Naive thymus-derived CD4-positive, alpha-beta T cell (primary cell): ENCODE measurements at regions not wholly inside any gene's neighbourhood (a gene's known extent, or its start where the extent isn't known, plus 50 kb on each side); places are given as distances from the start of the nearest gene placed in this dataset.

Experiments used
- ATAC-seq: fragments of 150-1000 bp; cut with Tn5 transposase; 2 replicates; pipeline ENCODE4 v1.10.0; 2021; ENCODE audit warnings: mild to moderate bottlenecking, moderate library complexity
- CTCF ChIA-PET: fragments of 350-600 bp; sonication (Branson Sonifier 250); formaldehyde crosslinking; loops from one replicate; lab custom pipeline; 2021; ENCODE audit warnings: antibody characterized with exemption; lab: Charles Lee
- POLR2A ChIA-PET: fragments of 350-600 bp; sonication (Branson Sonifier 250); formaldehyde crosslinking; loops from one replicate; lab custom pipeline; 2021; ENCODE audit warnings: antibody characterized with exemption, inconsistent platforms; lab: Charles Lee
- DNase-seq, 9 donors: peaks; one replicate each; pipeline versions ENCODE4 v3.0.0 to v3.0.0-alpha.2; 2020 to 2022; ENCODE audit warnings: mixed read lengths in 1 of 9
- H3K27ac ChIP-seq: one replicate; pipeline ENCODE4 v1.7.0; 2013; ENCODE audit warnings: mild to moderate bottlenecking, low read depth, low read length, moderate library complexity
- H3K27me3 ChIP-seq, 2 donors: one replicate each; pipeline ENCODE4 v1.7.0; 2013; ENCODE audit warnings: low read length in 2 of 2, mild to moderate bottlenecking in 2 of 2, moderate library complexity in 2 of 2; ENCODE audit not compliant: control insufficient read depth in 2 of 2, insufficient read depth in 2 of 2
- H3K36me3 ChIP-seq, 3 experiments: 1 replicate in 2 of 3; 2 replicates in 1 of 3; pipeline ENCODE4 v1.7.0; 2013; ENCODE audit warnings: low read length in 3 of 3, mild to moderate bottlenecking in 3 of 3, moderate library complexity in 1 of 3; ENCODE audit not compliant: insufficient read depth in 3 of 3, control insufficient read depth in 2 of 3
- H3K4me1 ChIP-seq, 2 donors: one replicate each; pipeline ENCODE4 v1.7.0; 2013; ENCODE audit warnings: low read length in 2 of 2, mild to moderate bottlenecking in 2 of 2, moderate library complexity in 1 of 2; ENCODE audit not compliant: control insufficient read depth in 2 of 2, insufficient read depth in 2 of 2
- H3K4me3 ChIP-seq: 2 replicates; pipeline ENCODE4 v1.7.0; 2013; ENCODE audit warnings: mild to moderate bottlenecking, low read length
- H3K9me3 ChIP-seq, 3 experiments: 1 replicate in 2 of 3; 2 replicates in 1 of 3; pipeline ENCODE4 v1.7.0; 2013; ENCODE audit warnings: low read length in 3 of 3; ENCODE audit not compliant: control insufficient read depth in 2 of 3
- H3K27ac Mint-ChIP-seq, 9 donors: one replicate each; pipeline ENCODE4 v1.8.0; 2020 to 2022; ENCODE audit warnings: mixed read lengths in 9 of 9, mild to moderate bottlenecking in 8 of 9, moderate library complexity in 5 of 9, inconsistent platforms in 2 of 9
- H3K27me3 Mint-ChIP-seq, 5 donors: one replicate each; pipeline ENCODE4 v1.8.0; 2021 to 2022; ENCODE audit warnings: mixed read lengths in 5 of 5, mild to moderate bottlenecking in 1 of 5
- H3K36me3 Mint-ChIP-seq, 5 donors: one replicate each; pipeline ENCODE4 v1.8.0; 2020 to 2022; ENCODE audit warnings: mixed read lengths in 5 of 5, mild to moderate bottlenecking in 3 of 5, inconsistent platforms in 1 of 5
- H3K4me1 Mint-ChIP-seq, 7 donors: one replicate each; pipeline ENCODE4 v1.8.0; 2020 to 2022; ENCODE audit warnings: mixed read lengths in 7 of 7, mild to moderate bottlenecking in 3 of 7, inconsistent platforms in 1 of 7
- H3K4me3 Mint-ChIP-seq, 10 donors: one replicate each; pipeline ENCODE4 v1.8.0; 2020 to 2022; ENCODE audit warnings: mild to moderate bottlenecking in 10 of 10, mixed read lengths in 10 of 10, moderate library complexity in 6 of 10, inconsistent platforms in 2 of 10
- H3K9me3 Mint-ChIP-seq, 11 donors: one replicate each; pipeline ENCODE4 v1.8.0; 2020 to 2022; ENCODE audit warnings: mixed read lengths in 11 of 11, mild to moderate bottlenecking in 4 of 11, inconsistent platforms in 1 of 11, moderate library complexity in 1 of 11
- intact Hi-C, 2 donors: fragments of 100-400 bp; cut with micrococcal nuclease; formaldehyde crosslinking; loops; one replicate each; pipeline ENCODE4 v1.15.1; 2023

DNA sequence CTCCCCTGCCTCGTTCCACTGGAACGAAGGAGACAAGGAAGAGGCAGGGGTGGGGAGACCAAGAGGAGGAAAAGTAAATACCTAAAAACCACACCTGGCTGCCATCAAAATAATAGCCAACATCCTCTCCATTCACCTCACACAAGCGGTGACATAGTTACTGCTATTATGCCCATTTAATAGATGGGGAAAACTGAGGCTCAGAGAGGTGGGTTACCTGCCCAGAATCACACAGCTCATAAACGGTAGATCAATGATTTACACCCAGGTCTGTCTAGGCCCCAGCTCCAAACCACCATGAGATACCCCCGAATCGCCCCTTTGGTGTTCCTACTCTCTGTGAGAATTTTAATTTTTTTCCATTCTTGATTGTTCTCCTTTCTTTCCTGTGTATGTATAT is 253.8 kb downstream of the BMP7 start:
- no peak overlapping the region for H3K4me3 ChIP-seq
- POLR2A ChIA-PET, result no interaction called here
- H3K27ac Mint-ChIP-seq, result no peak overlapping the region
- no peaks in the 10 kb centered on the region for H3K27me3 ChIP-seq
- CTCF ChIA-PET, result no interaction called here
- H3K4me1 ChIP-seq, result no peaks in the 10 kb centered on the region
- ATAC-seq (no peak), DNase-seq (no peak)
- no peaks in the 10 kb centered on the region for H3K36me3 ChIP-seq
- peaks cover 0 to 4% (median 0%) of the 10 kb centered on the region in 11 donors for H3K9me3 Mint-ChIP-seq
- no peaks in the 10 kb centered on the region for H3K9me3 ChIP-seq
- peaks cover 0 to 4% (median 0%) of the 10 kb centered on the region in 7 donors for H3K4me1 Mint-ChIP-seq
- peaks cover 34 to 58% (median 46%) of the 10 kb centered on the region in 5 donors for H3K27me3 Mint-ChIP-seq
- peaks cover 0 to 4% (median 0%) of the 10 kb centered on the region in 5 donors for H3K36me3 Mint-ChIP-seq
- intact Hi-C loops, result no loop called here
- H3K4me3 Mint-ChIP-seq, result no peak overlapping the region
- no peak overlapping the region for H3K27ac ChIP-seq

DNA sequence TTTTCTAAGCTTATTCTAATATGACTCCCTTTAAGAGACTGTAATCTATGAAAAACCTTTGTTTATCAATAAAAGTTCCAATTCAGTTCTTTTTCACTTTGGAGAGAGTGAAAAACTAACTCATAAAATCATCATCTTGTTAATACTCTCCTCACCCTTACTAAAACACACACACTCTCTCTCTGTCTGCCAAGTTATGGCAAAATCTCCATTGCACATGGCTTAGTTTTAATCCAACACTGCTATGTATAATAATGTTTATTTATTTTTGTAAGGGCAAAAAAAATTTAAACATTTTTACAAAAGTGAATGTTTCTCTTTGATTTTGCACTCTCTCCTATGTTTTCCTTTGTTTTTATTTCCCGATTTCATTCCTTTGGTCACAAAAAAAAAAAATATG is 253.2 kb downstream of the BMP7 start:
- Histone ChIP-seq H3K4me1 (no peaks in the 10 kb centered on the region), H3K27me3 (no peaks in the 10 kb centered on the region), H3K9me3 (no peaks in the 10 kb centered on the region), H3K36me3 (no peaks in the 10 kb centered on the region), H3K27ac (no peak overlapping the region), H3K4me3 (no peak overlapping the region)
- Mint-ChIP-seq H3K4me3 (no peak overlapping the region), H3K27ac (no peak overlapping the region), H3K4me1 (peaks cover 0 to 4% (median 0%) of the 10 kb centered on the region in 7 donors), H3K27me3 (peaks cover 29 to 58% (median 46%) of the 10 kb centered on the region in 5 donors), H3K9me3 (peaks cover 0 to 4% (median 0%) of the 10 kb centered on the region in 11 donors), H3K36me3 (peaks cover 0 to 4% (median 0%) of the 10 kb centered on the region in 5 donors)
- POLR2A ChIA-PET, result no interaction called here
- intact Hi-C loops, result no loop called here
- CTCF ChIA-PET, result no interaction called here
- DNase-seq (no peak), ATAC-seq (no peak)

DNA sequence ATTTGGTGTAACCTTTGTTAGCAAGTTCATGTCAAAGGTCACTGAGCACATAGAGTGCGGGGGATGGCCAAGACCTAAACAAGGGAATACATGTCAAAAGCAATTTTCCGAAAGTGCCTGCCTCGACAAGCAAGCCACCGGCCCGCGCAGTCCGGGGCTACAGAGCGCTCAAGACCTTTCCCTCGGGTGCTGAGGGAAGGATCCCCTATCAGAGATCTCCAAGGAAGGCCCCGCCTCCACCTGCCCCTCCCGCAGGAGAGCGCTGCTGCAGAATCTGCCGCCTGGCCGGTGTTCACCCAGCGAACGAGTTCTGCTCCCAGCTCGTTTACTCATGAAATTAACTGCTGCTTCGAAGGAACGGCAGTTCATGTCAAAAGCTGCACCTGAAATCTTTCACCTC is 252.7 kb downstream of the BMP7 start:
- ChIA-PET CTCF (no interaction called here), POLR2A (interaction anchor here (0.6 kb wide), 1 partner anchor 326 kb away, joined by 3 read pairs; no protein-coding TSS in a partner anchor)
- no peaks in the 10 kb centered on the region for H3K27me3 ChIP-seq
- Mint-ChIP-seq H3K4me3 (no peak overlapping the region), H3K9me3 (peaks cover 0 to 4% (median 0%) of the 10 kb centered on the region in 11 donors), H3K27me3 (peaks cover 28 to 58% (median 46%) of the 10 kb centered on the region in 5 donors), H3K27ac (no peak overlapping the region), H3K36me3 (peaks cover 0 to 4% (median 0%) of the 10 kb centered on the region in 5 donors), H3K4me1 (peaks cover 0 to 4% (median 0%) of the 10 kb centered on the region in 7 donors)
- ATAC-seq (no peak), DNase-seq (no peak)
- H3K36me3 ChIP-seq, result no peaks in the 10 kb centered on the region
- H3K4me1 ChIP-seq, result no peaks in the 10 kb centered on the region
- no peak overlapping the region for H3K4me3 ChIP-seq
- intact Hi-C loops, result no loop called here
- no peaks in the 10 kb centered on the region for H3K9me3 ChIP-seq
- H3K27ac ChIP-seq, result no peak overlapping the region

DNA sequence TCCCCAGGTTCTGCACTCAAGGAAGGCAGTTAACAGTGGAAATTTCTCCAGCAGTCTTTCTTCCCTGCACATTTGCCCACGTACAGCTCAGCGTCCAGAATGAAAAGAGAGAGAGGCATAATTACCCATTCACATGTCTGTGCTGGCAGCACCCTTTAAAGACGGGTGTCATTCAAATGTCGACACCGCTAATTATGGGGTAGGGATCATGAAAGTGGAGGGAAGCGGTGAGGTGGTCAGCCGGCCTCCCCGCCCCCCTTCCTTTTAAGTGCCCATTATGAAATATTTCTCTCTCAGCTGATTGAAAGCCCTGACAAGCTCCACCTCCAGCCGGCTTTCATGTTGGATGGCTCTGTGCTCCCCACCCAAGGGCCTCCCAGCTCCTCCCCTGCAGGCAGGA is 246.1 kb downstream of the BMP7 start:
- H3K4me3 Mint-ChIP-seq, result no peak overlapping the region
- H3K4me1 Mint-ChIP-seq, result no peaks in the 10 kb centered on the region
- ATAC-seq (no peak), DNase-seq (no peak)
- no peaks in the 10 kb centered on the region for H3K9me3 ChIP-seq
- no peak overlapping the region for H3K4me3 ChIP-seq
- H3K27ac Mint-ChIP-seq, result no peak overlapping the region
- H3K36me3 Mint-ChIP-seq, result no peaks in the 10 kb centered on the region
- H3K4me1 ChIP-seq, result no peaks in the 10 kb centered on the region
- peaks cover 5 to 38% (median 29%) of the 10 kb centered on the region in 5 donors for H3K27me3 Mint-ChIP-seq
- H3K27ac ChIP-seq, result no peak overlapping the region
- no peaks in the 10 kb centered on the region for H3K36me3 ChIP-seq
- H3K9me3 Mint-ChIP-seq, result no peaks in the 10 kb centered on the region
- H3K27me3 ChIP-seq, result no peaks in the 10 kb centered on the region
- ChIA-PET POLR2A (no interaction called here), CTCF (no interaction called here)
- intact Hi-C loops, result no loop called here

DNA sequence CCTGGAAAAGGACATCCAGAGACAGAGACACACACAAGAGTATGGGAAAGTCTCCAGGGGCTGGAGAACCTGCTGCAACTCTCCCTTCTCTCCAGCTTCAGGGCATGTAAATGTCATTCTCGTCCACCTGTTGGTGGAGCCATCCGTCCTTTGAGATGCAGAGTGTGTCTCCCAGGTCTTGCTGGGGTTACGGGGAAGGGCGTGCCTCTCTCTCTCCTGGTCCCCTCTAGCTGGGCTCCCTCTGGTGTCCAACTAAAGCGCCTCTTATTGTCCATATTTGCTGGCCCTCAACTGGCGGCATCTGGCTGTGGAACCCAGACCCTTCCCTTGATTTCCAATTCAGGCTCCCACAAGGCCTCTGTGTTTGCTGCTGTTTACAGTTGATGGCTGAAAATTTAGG is 244.1 kb downstream of the BMP7 start:
- POLR2A ChIA-PET, result no interaction called here
- Histone ChIP-seq H3K36me3 (no peaks in the 10 kb centered on the region), H3K27me3 (no peaks in the 10 kb centered on the region), H3K9me3 (no peaks in the 10 kb centered on the region), H3K4me3 (no peak overlapping the region), H3K4me1 (no peaks in the 10 kb centered on the region), H3K27ac (no peak overlapping the region)
- Mint-ChIP-seq H3K27me3 (peaks cover 5 to 30% (median 26%) of the 10 kb centered on the region in 5 donors), H3K36me3 (no peaks in the 10 kb centered on the region), H3K4me3 (no peak overlapping the region), H3K4me1 (no peaks in the 10 kb centered on the region), H3K27ac (no peak overlapping the region), H3K9me3 (no peaks in the 10 kb centered on the region)
- ATAC-seq, result no peak
- no peak for DNase-seq
- CTCF ChIA-PET, result no interaction called here
- intact Hi-C loops, result no loop called here

- Mint-ChIP-seq H3K27ac (no peak overlapping the region), H3K36me3 (no peaks in the 10 kb centered on the region), H3K27me3 (peaks cover 5 to 29% (median 25%) of the 10 kb centered on the region in 5 donors), H3K4me3 (no peak overlapping the region), H3K4me1 (no peaks in the 10 kb centered on the region), H3K9me3 (no peaks in the 10 kb centered on the region)
- ChIA-PET CTCF (no interaction called here), POLR2A (no interaction called here)
- Histone ChIP-seq H3K36me3 (no peaks in the 10 kb centered on the region), H3K4me1 (no peaks in the 10 kb centered on the region), H3K9me3 (no peaks in the 10 kb centered on the region), H3K27ac (no peak overlapping the region), H3K27me3 (no peaks in the 10 kb centered on the region), H3K4me3 (no peak overlapping the region)
- no peak for DNase-seq
- intact Hi-C loops, result no loop called here
- ATAC-seq, result no peak
Observed at GRCh38 chr20:57023007-57023406, 243.4 kb downstream of the BMP7 start.

DNA sequence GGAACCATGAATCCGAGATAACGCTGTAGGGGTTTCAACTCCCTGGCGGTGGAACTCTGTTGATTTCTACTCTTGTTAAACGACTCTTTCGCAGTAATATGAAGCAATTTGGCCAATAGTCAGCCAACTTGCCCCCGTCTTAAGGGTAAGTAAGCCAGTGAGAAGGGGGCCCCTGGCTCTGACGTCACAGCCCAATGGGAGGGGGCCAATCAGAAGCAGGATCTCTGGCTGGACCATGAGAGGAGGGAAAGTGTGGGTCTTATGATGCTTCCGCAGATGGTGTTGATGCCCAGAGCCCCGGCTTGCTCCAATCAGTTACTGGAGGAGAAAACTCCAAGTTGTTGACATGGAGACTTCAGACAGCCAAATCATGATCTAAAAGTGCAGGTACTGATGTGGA is 242.4 kb downstream of the BMP7 start:
- ATAC-seq (no peak), DNase-seq (no peak)
- Mint-ChIP-seq H3K27ac (no peak overlapping the region), H3K4me1 (no peaks in the 10 kb centered on the region), H3K4me3 (no peak overlapping the region), H3K9me3 (peaks cover 0 to 4% (median 0%) of the 10 kb centered on the region in 11 donors), H3K36me3 (no peaks in the 10 kb centered on the region), H3K27me3 (peaks cover 5 to 35% (median 26%) of the 10 kb centered on the region in 5 donors)
- no peaks in the 10 kb centered on the region for H3K36me3 ChIP-seq
- H3K4me3 ChIP-seq, result no peak overlapping the region
- intact Hi-C loops, result no loop called here
- H3K9me3 ChIP-seq, result no peaks in the 10 kb centered on the region
- CTCF ChIA-PET, result no interaction called here
- H3K4me1 ChIP-seq, result no peaks in the 10 kb centered on the region
- H3K27me3 ChIP-seq, result no peaks in the 10 kb centered on the region
- H3K27ac ChIP-seq, result no peak overlapping the region
- POLR2A ChIA-PET, result no interaction called here
